ENCODE measurements at regions not wholly inside any gene's neighbourhood (a gene's known extent, or its start where the extent isn't known, plus 50 kb on each side); places are given as distances from the start of the nearest gene placed in this dataset.

GRCh38 chr2:206387808-206388207 lies 55.5 kb upstream of the ADAM23 start:
- peaks cover 6 to 7% of the 10 kb centered on the region in 2 experiments for H3K9me3 ChIP-seq (ENCODE audit: control insufficient read depth in 2 of 2, low read length in 2 of 2)
- H3K4me3 ChIP-seq (ENCODE audit: low read depth, low read length) = no peak overlapping the region
- Mint-ChIP-seq H3K36me3 (no peaks in the 10 kb centered on the region), H3K27me3 (peaks cover 4% of the 10 kb centered on the region), H3K4me1 (no peaks in the 10 kb centered on the region), H3K27ac (no peak overlapping the region), H3K4me3 (no peak overlapping the region), H3K9me3 (peaks cover 0 to 8% (median 2%) of the 10 kb centered on the region in 7 donors)
- no peaks in the 10 kb centered on the region for H3K36me3 ChIP-seq (ENCODE audit: control insufficient read depth, insufficient read depth, low read length)
- H3K27me3 ChIP-seq (ENCODE audit: control insufficient read depth, insufficient read depth, low read length) = peaks cover 2% of the 10 kb centered on the region
- no peak overlapping the region for H3K27ac ChIP-seq (ENCODE audit: insufficient read depth, low read length, poor library complexity, severe bottlenecking)
- ATAC-seq (ENCODE audit: low read depth in 2 of 2) (no peak), DNase-seq (no peak)
- H3K4me1 ChIP-seq (ENCODE audit: control insufficient read depth, insufficient read depth, low read length, poor library complexity, severe bottlenecking) = no peaks in the 10 kb centered on the region

- no peaks in the 10 kb centered on the region for H3K4me1 ChIP-seq (ENCODE audit: control insufficient read depth, insufficient read depth, low read length, poor library complexity, severe bottlenecking)
- H3K27ac Mint-ChIP-seq = no peak overlapping the region
Observed at GRCh38 chr2:206388698-206389097, 54.6 kb upstream of the ADAM23 start.

DNA sequence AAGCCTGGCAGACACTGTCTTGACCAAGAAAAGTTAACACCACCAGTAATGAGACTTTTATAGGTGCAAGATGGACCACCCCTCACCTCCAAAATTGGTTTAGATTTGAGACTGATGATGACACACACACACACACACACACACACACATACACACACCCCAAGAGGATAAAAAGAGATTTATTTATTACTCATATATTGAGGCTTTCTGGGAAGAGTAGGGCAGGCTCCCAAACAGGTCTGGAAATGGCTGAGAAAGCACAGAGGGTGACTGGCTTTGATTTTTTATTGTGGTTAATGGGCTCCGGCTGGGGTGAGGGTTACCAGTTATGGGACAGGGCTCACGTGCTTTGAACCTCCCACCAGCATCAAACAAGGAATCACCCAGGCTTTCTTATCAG lies 54.2 kb upstream of the ADAM23 start:
- H3K4me3 Mint-ChIP-seq = no peak overlapping the region
- peaks cover 2% of the 10 kb centered on the region for H3K27me3 ChIP-seq (ENCODE audit: control insufficient read depth, insufficient read depth, low read length)
- no peak overlapping the region for H3K4me3 ChIP-seq (ENCODE audit: low read depth, low read length)
- ATAC-seq (ENCODE audit: low read depth in 2 of 2) = no peak
- H3K9me3 ChIP-seq (ENCODE audit: control insufficient read depth in 2 of 2, low read length in 2 of 2) = peaks cover 2 to 4% of the 10 kb centered on the region in 2 experiments
- no peaks in the 10 kb centered on the region for H3K4me1 ChIP-seq (ENCODE audit: control insufficient read depth, insufficient read depth, low read length, poor library complexity, severe bottlenecking)
- H3K9me3 Mint-ChIP-seq = peaks cover 0 to 11% (median 3%) of the 10 kb centered on the region in 7 donors
- H3K27ac ChIP-seq (ENCODE audit: insufficient read depth, low read length, poor library complexity, severe bottlenecking) = no peak overlapping the region
- H3K36me3 Mint-ChIP-seq = no peaks in the 10 kb centered on the region
- no peak overlapping the region for H3K27ac Mint-ChIP-seq
- no peak for DNase-seq
- H3K36me3 ChIP-seq (ENCODE audit: control insufficient read depth, insufficient read depth, low read length) = no peaks in the 10 kb centered on the region
- no peaks in the 10 kb centered on the region for H3K4me1 Mint-ChIP-seq
- H3K27me3 Mint-ChIP-seq = peaks cover 4% of the 10 kb centered on the region

More at GRCh38 chr2:206388698-206389097, 54.6 kb upstream of the ADAM23 start:
- Histone ChIP-seq H3K9me3 (ENCODE audit: control insufficient read depth in 2 of 2, low read length in 2 of 2) (peaks cover 6% of the 10 kb centered on the region in 2 experiments), H3K27ac (ENCODE audit: insufficient read depth, low read length, poor library complexity, severe bottlenecking) (no peak overlapping the region), H3K27me3 (ENCODE audit: control insufficient read depth, insufficient read depth, low read length) (peaks cover 2% of the 10 kb centered on the region), H3K4me3 (ENCODE audit: low read depth, low read length) (no peak overlapping the region), H3K36me3 (ENCODE audit: control insufficient read depth, insufficient read depth, low read length) (no peaks in the 10 kb centered on the region)
- ATAC-seq (ENCODE audit: low read depth in 2 of 2) (no peak), DNase-seq (no peak)
- Mint-ChIP-seq H3K4me1 (no peaks in the 10 kb centered on the region), H3K27me3 (peaks cover 4% of the 10 kb centered on the region), H3K9me3 (peaks cover 0 to 8% (median 2%) of the 10 kb centered on the region in 7 donors), H3K36me3 (no peaks in the 10 kb centered on the region), H3K4me3 (no peak overlapping the region)

DNA sequence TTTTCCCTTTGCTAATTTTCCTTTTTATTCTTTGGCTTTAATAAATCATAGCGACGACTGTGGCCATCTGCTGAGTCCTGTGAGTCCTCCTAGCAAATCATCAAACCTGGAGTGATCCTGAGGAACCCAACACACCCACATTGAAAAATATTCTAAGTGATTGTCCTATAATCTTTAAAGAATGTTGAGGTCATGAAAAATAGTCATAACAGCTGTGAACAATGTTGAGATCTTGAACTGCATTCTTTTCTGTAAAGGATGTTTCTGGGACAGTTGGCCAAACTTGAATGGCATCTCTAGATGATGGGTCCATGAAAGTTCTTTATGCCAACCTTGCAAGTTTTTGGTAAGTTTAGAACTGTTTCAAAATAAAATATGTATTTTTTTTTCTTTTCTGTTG lies 53.2 kb upstream of the ADAM23 start:
- no peaks in the 10 kb centered on the region for H3K36me3 ChIP-seq (ENCODE audit: control insufficient read depth, insufficient read depth, low read length)
- no peak overlapping the region for H3K27ac Mint-ChIP-seq
- peaks cover 0 to 12% (median 3%) of the 10 kb centered on the region in 7 donors for H3K9me3 Mint-ChIP-seq
- H3K27me3 Mint-ChIP-seq = peaks cover 4% of the 10 kb centered on the region
- H3K9me3 ChIP-seq (ENCODE audit: control insufficient read depth in 2 of 2, low read length in 2 of 2) = peaks cover 0 to 2% of the 10 kb centered on the region in 2 experiments
- no peaks in the 10 kb centered on the region for H3K4me1 Mint-ChIP-seq
- H3K27ac ChIP-seq (ENCODE audit: insufficient read depth, low read length, poor library complexity, severe bottlenecking) = no peak overlapping the region
- no peak overlapping the region for H3K4me3 Mint-ChIP-seq
- no peaks in the 10 kb centered on the region for H3K36me3 Mint-ChIP-seq
- peaks cover 2% of the 10 kb centered on the region for H3K27me3 ChIP-seq (ENCODE audit: control insufficient read depth, insufficient read depth, low read length)
- no peak overlapping the region for H3K4me3 ChIP-seq (ENCODE audit: low read depth, low read length)
- ATAC-seq (ENCODE audit: low read depth in 2 of 2) = no peak
- no peak for DNase-seq
- H3K4me1 ChIP-seq (ENCODE audit: control insufficient read depth, insufficient read depth, low read length, poor library complexity, severe bottlenecking) = no peaks in the 10 kb centered on the region

DNA sequence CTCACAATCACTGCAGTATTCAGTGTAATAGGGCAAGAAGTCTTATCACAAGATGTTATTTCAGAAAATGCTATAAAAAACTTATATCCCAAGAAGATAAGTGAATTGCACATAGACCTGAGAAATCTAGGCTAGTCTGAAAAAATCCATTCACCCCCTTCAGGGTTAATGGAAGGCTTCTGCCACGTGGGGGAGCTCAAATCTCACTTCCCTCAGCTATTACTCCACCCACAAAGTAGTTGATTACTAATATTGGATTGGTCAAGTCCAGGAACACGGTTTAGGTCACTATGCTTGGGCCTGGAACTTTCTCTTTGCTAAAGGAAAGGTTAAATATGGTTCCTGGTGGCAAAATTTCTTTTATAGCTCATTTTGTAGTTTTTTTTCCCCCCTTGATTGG lies 51.2 kb upstream of the ADAM23 start:
- no peaks in the 10 kb centered on the region for H3K36me3 Mint-ChIP-seq
- no peaks in the 10 kb centered on the region for H3K36me3 ChIP-seq (ENCODE audit: control insufficient read depth, insufficient read depth, low read length)
- no peak overlapping the region for H3K27ac ChIP-seq (ENCODE audit: insufficient read depth, low read length, poor library complexity, severe bottlenecking)
- DNase-seq = peak in 1 of 3 donors; percentile 15
- H3K4me3 ChIP-seq (ENCODE audit: low read depth, low read length) = no peak overlapping the region
- no peaks in the 10 kb centered on the region for H3K4me1 Mint-ChIP-seq
- H3K9me3 Mint-ChIP-seq = peaks cover 0 to 12% (median 3%) of the 10 kb centered on the region in 7 donors
- peaks cover 2% of the 10 kb centered on the region for H3K27me3 ChIP-seq (ENCODE audit: control insufficient read depth, insufficient read depth, low read length)
- no peak overlapping the region for H3K27ac Mint-ChIP-seq
- no peak overlapping the region for H3K4me3 Mint-ChIP-seq
- H3K27me3 Mint-ChIP-seq = peaks cover 4% of the 10 kb centered on the region
- no peaks in the 10 kb centered on the region for H3K9me3 ChIP-seq (ENCODE audit: control insufficient read depth in 2 of 2, low read length in 2 of 2)
- H3K4me1 ChIP-seq (ENCODE audit: control insufficient read depth, insufficient read depth, low read length, poor library complexity, severe bottlenecking) = no peaks in the 10 kb centered on the region
- no peak for ATAC-seq (ENCODE audit: low read depth in 2 of 2)

Measured in CD4-positive, CD25-positive, alpha-beta regulatory T cell (primary cell).